HG02885 (cell line): ENCODE measurements at regions not wholly inside any gene's neighbourhood (a gene's known extent, or its start where the extent isn't known, plus 50 kb on each side); places are given as distances from the start of the nearest gene placed in this dataset.

Source experiments
- ATAC-seq: cut with Tn5 transposase; IDR thresholded peaks from one replicate; pipeline ENCODE4 v1.9.1; 2021; ENCODE audit warnings: mild to moderate bottlenecking; ENCODE audit not compliant: unreplicated experiment, poor library complexity

DNA sequence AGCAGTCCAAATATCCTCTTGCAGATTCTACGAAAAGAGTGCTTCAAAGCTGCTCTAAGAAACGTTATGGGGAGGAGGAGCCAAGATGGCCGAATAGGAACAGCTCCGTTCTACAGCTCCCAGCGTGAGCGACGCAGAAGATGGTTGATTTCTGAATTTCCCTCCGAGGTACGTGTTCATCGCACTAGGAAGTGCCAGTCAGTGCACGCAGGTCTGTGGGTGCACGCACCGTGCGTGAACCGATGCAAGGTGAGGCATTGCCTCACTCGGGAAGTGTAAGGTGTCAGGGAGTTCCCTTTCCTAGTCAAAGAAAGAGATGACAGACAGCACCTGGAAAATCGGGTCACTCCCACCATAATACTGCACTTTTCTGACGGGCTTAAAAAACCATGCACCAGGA lies 272.1 kb upstream of the DEFB115 start:
- no peak for ATAC-seq
